HG03432 (cell line): ENCODE measurements at regions not wholly inside any gene's neighbourhood (a gene's known extent, or its start where the extent isn't known, plus 50 kb on each side); places are given as distances from the start of the nearest gene placed in this dataset.

Experiments used
- ATAC-seq: cut with Tn5 transposase; IDR thresholded peaks from one replicate; pipeline ENCODE4 v1.9.1; 2021; ENCODE audit warnings: mild to moderate bottlenecking, moderate library complexity; ENCODE audit not compliant: unreplicated experiment

DNA sequence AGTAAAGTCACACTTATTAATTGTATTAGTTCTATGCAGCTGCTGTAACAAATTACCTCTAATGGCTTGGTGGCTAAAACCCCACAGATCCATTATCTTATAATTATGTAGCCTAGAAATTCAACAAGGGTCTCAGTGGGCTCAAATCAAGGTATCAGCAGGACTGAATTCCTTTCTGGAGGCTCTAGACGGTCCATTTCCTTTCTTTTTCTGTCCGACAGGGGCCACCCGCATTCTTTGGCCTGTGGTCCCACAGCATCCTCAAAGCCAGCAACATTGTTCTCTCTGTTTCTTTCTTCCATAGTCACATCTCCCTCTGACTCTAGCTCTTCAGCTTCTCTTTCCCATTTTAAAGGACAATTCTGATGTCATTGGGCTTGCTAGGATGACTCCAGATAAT lies 276.3 kb upstream of the ZNF717 start:
- ATAC-seq, result no peak

DNA sequence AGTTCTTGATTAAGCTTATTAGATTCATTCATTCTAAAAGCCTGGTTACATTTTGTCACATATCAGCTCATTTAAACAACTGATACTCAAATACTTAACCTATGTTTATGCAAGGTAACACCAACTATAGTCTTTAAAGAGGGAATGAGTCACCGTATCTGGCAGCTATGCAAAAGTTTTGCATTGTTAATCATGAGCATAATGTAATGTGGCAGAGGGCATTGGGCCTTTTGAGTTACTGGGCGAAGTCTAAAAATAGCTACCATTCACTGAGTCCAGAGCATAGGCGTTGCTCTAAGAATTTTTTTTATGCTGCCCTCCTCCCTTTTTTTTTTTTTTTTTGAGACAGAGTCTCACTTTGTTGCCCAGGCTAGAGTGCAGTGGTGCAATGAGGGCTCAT lies 277.7 kb upstream of the ZNF717 start:
- ATAC-seq, result no peak

DNA sequence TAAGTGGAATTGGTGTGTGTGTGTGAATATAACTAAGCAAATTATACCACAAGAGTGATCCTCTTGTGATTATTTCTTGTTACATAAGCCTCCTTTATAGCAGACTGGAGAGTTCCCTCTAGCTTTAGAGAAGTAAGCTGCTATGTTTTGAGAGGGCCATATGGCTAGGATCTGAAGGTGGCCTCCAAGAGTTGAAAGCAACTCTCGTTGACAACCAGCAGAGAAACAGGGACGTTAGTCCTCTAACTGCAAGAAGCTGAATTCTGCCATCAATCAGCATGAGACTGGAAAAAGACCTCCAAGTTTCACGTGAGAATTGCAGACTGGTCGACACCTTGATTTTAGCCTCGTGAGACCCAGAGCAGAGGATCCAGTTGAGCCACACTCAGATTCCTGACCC lies 278.5 kb upstream of the ZNF717 start:
- no peak for ATAC-seq

DNA sequence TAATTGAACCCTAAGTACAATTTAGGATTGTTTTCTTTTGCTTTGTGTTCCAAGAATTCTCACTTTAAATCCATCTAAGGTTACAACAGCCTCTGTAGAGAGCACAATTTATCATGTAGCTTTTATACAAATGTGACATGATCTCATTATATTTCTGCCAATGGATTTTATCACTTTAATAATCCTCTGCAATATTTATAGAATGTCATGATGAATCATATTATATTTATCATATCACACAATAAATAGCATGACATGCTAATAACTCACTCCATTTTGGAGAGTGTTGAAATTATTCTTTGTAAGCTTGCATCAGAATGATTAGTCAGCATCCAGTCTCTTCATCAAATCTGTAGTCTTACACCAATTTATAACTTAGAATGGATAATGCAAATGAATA lies 280.6 kb upstream of the ZNF717 start:
- no peak for ATAC-seq

DNA sequence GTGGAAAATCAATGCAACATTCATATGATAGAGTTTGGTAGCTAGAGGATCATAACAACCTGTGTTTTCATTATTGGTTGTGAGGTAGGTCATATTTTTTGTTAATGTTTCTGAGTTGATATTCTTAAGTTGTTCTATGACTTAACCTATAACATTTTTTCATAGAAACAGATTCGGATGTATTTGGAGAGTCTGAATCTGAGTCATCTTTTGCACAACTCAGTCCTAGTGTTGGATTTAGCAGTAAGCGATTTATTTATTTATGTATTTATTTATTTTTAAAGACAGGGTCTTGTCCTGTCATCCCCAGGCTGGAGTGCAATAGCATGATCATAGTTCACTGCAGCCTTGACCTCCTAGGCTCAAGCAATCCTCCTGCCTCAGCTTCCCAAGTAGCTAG lies 292.8 kb upstream of the ZNF717 start:
- no peak for ATAC-seq

GRCh38 chr3:76083992-76084391 lies 298.6 kb upstream of the ZNF717 start:
- ATAC-seq, result no peak

DNA sequence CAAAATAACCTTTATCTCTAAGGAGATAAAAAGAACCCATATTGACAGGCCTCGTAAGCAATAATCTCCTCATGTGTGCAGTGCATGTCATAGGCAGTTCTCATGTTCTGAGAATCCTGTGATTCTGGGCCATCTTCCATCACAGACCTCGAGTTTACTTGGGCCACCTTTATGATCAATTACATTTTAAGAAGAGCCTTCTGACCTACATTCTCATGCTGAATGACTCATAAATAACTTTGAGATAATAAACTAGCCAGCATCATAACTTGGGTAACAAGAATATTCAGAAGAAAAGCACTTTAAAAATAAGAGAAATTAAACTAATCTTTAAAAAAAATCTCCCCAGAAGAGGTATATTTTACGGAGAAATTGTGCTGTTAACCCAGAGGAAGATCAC lies 310.7 kb upstream of the ZNF717 start:
- no peak for ATAC-seq

- no peak for ATAC-seq
Measured at GRCh38 chr3:76096836-76097588, 311.7 kb upstream of the ZNF717 start.

DNA sequence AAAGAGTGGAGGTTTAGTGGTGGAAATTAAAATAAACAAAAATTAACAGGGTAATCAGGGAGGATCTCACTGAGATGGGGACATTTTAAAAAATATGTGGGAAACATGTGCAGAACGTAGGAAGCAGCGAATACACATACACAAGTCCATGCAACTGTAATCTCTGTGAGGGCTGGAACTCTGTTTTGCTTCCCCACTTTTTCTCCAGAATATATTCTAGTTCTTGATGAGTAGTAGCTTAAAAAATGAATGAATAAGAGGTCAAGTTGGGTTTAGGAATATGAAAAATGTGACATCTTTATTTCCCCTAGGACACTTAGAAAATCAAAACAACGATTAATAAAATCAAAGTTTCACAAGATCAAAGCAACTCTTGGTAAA lies 312.2 kb upstream of the ZNF717 start:
- no peak for ATAC-seq

DNA sequence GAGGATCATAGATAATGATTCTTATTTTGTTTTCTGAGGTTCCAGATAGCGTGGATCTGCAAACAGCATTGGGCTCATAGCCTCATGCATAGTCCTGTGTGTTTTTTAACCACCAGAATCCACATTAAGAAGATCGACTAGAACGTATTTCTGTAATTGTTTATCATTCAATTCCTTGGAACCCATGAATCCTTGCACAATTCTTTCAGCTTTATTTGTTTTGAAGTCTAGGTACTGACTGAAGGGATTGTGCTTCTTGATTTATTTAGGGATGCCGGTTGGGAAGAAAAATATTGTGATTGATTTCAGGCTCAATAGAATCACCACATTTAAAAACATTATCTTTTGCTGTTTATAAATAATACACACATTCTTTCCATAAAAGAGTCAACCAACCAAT lies 314.6 kb upstream of the ZNF717 start:
- ATAC-seq, result no peak

GRCh38 chr3:76107935-76108570 lies 322.7 kb upstream of the ZNF717 start:
- peak; percentile 52 for ATAC-seq

DNA sequence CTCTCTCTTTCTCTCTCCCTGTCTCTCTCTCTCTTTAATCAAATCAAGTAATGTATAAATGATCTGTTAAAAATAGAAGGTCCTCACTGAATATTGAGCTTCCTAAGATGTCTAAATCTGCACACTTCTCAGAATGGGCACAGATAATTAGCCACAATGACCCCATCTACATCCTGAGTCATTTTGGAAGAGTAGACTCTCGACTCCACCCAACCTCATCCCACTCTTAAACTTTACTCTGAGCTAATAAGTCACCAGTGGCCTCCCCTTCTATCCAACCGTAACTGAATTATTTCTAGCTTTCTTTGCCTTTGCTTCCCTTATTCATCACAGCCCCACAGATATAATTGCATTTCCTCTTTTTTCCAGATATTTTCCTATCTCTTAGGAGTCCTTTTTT lies 326.5 kb upstream of the ZNF717 start:
- peak; percentile 65 for ATAC-seq

- ATAC-seq, result no peak
Measured at GRCh38 chr3:76122007-76122406, 336.7 kb upstream of the ZNF717 start.

DNA sequence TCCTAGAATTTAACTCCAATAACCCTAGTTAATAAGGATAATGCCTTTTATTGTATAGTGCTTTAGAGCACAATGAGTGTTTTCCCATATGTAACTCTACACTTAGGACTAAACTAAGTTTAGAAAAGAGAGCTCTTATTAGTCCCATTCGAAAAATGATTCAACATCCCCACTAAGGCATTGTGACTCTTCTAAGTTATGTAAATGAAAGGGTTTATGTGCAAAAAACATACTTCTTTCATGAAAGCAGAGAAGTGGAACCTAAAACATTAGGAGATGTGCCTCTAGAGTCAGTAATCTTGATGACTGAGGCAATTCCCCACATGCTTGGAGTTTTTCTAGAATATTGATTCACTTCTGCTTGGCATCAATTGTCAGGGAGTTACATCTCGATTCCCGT lies 344.1 kb upstream of the ZNF717 start:
- ATAC-seq, result no peak

DNA sequence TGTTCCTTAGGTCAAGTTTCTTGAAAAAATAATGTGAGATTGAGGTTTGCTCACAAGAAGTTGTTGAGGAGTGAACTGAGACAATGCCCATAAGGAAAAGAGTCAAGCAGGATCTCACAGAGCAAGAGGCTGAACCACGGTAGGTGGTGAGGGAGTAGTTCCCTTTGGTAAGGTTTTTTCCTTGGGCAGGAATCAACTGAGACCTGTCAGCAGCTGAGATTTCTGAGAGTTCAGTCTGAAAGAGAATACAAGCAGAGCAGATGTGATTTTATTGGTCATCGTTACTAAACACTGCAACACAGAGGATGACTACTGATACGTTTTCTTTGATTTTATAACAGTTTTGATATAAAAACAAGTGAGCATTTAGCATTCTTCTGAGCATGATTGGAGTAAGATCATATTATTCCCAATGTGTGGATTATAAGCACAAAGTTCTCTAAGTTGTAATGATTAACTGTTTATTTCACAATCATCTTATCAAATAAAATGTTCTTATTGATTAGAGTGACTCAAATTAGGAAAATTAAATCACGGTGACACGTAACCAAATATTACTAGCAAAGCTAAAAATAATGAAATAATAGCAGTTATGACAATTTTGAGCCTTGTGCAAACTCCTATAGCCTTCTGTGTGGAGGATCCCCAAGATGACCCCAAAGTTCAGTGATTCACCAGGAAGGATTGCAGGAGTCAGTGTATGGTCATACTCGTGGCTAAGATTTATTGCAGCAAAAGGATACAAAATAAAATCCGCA lies 346.2 kb upstream of the ZNF717 start:
- no peak for ATAC-seq

- no peak for ATAC-seq
Measured at GRCh38 chr3:76132154-76132470, 346.8 kb upstream of the ZNF717 start.

DNA sequence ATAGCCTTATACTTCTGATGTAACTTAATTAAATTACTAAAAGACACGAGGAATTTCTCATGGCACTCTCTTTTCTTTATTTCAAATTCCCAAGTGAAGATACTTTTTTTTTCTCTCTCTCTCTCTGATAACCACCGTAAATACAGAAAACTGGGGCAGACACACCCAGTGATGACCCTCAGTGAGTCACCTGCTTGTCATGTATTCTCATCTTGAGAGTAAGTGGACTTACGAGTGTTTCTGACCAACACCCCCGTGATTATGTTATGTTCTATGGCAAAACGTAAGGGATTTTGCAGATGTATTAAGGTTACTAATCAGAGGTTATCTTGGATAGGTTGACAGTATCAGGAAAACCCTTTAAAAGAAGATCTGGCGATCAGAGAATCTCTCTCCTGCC lies 348.8 kb upstream of the ZNF717 start:
- ATAC-seq, result no peak

DNA sequence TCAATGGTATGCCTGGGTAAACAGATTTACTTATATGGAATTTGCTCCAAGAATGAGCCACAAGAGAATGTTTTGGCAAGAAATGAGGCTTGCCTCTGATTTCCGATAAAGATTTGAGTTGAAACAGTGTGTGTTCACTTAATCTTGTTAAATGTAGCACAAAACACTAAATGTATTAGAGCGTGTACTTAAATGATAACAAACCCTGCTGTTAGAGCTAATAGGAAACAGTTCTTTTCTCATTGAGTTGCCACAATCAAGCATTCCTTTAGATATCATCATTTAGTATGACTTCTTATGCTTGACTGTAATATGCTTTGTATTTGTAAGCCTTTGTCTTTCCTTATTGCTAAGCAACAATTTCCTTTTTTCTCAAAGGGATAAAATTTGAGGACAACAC lies 353.6 kb upstream of the ZNF717 start:
- ATAC-seq, result no peak

GRCh38 chr3:76147846-76148245 lies 362.5 kb upstream of the ZNF717 start:
- ATAC-seq, result no peak

- ATAC-seq, result no peak
Measured at GRCh38 chr3:76152028-76152427, 366.7 kb upstream of the ZNF717 start.

DNA sequence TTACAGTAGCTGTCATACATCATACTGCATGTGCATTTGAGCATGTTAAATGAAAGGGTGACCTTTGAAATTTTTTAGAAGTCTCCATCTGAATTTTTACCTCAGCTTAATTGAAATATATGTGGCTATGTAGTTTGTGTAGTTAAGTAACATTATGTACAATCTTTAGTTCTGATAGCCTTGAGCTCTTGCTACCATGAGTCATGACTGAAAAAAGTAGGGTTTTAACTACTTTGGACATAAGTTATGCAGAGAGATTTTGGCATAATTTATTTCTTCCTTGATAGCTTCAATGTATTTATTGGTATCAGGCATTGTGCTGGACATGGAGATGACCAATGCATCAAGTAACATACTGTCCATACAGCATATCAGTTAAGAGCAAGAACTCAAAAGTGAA lies 376.5 kb upstream of the ZNF717 start:
- ATAC-seq, result no peak

GRCh38 chr3:76171647-76172046 lies 386.3 kb upstream of the ZNF717 start:
- ATAC-seq, result no peak
